Endothelial cell of umbilical vein (primary cell): ENCODE measurements at regions not wholly inside any gene's neighbourhood (a gene's known extent, or its start where the extent isn't known, plus 50 kb on each side); places are given as distances from the start of the nearest gene placed in this dataset.

Experiments used
- BruUV-seq: library from RNA; stranded (reverse); fragments of 400-500 nt; replicated peaks from 2 replicates; lab custom pipeline; 2021; lab: Mats Ljungman, UMichigan
- CTCF ChIA-PET: fragments of 300-600, 350-600 bp; sonication (Branson Sonifier 250); formaldehyde crosslinking; loops from one replicate; lab custom pipeline; 2021; ENCODE audit warnings: antibody characterized with exemption, inconsistent platforms; lab: Charles Lee
- POLR2A ChIA-PET: fragments of 300-600, 350-600 bp; sonication (Branson Sonifier 250); formaldehyde crosslinking; loops from one replicate; lab custom pipeline; 2021; ENCODE audit warnings: antibody characterized with exemption, inconsistent platforms; lab: Charles Lee
- DNase-seq: peaks from one replicate; pipeline ENCODE4 v3.0.0-alpha.2; 2011; ENCODE audit warnings: low read depth, low spot score
- FAIRE-seq: peaks from 2 replicates; lab custom pipeline; 2011; peaks lifted over from hg19 to GRCh38; lab: Jason Lieb, UNC
- H2AFZ ChIP-seq: 2 replicates; pipeline ENCODE4 v1.6.0; 2012; ENCODE audit warnings: low read depth, low read length, control low read depth, inconsistent platforms
- H3K27ac ChIP-seq: 2 replicates; pipeline ENCODE4 v1.5.1; 2011; ENCODE audit warnings: low read depth, mild to moderate bottlenecking, control low read depth, low read length, moderate library complexity; ENCODE audit not compliant: insufficient read depth
- H3K27me3 ChIP-seq, 2 experiments: 2 replicates each; pipeline versions ENCODE4 v1.6.0 to v1.6.1; 2011; ENCODE audit warnings: low read length in 2 of 2, mixed read lengths in 1 of 2; ENCODE audit not compliant: control insufficient read depth in 2 of 2, insufficient read depth in 2 of 2
- H3K36me3 ChIP-seq, 2 experiments: 2 replicates in 1 of 2; 3 replicates in 1 of 2; pipeline ENCODE4 v1.5.1; 2011; ENCODE audit warnings: low read length in 2 of 2, mild to moderate bottlenecking in 1 of 2, moderate library complexity in 1 of 2; ENCODE audit not compliant: control insufficient read depth in 2 of 2, insufficient read depth in 2 of 2; ENCODE audit errors: extremely low read depth in 1 of 2
- H3K4me1 ChIP-seq: 3 replicates; pipeline ENCODE4 v1.5.1; 2011; ENCODE audit warnings: mild to moderate bottlenecking, low read length; ENCODE audit not compliant: control insufficient read depth, insufficient read depth; ENCODE audit errors: extremely low read depth
- H3K4me2 ChIP-seq: 2 replicates; pipeline ENCODE4 v1.6.1; 2011; ENCODE audit warnings: low read length, control low read depth, mixed read lengths; ENCODE audit not compliant: insufficient read depth
- H3K4me3 ChIP-seq, 3 experiments: fragments of 200-600 bp in 1 of 3; sonication (generic), shearing (Covaris generic) in 1 of 3; replicated peaks in 1 of 3; 2 replicates each; pipeline ENCODE4 v1.5.1; 2011 to 2016; ENCODE audit warnings: control low read depth in 3 of 3, low read length in 3 of 3, mild to moderate bottlenecking in 2 of 3, inconsistent platforms in 1 of 3, low read depth in 1 of 3, moderate library complexity in 1 of 3; ENCODE audit not compliant: insufficient read depth in 1 of 3
- H3K79me2 ChIP-seq: 2 replicates; pipeline ENCODE4 v1.6.0; 2012; ENCODE audit warnings: low read length, inconsistent platforms; ENCODE audit not compliant: control insufficient read depth, insufficient read depth
- H3K9ac ChIP-seq: replicated peaks from 2 replicates; pipeline ENCODE3; 2011; ENCODE audit warnings: low read length, control low read depth; ENCODE audit not compliant: insufficient read depth; ENCODE audit errors: extremely low read depth
- H3K9me1 ChIP-seq: replicated peaks from 3 replicates; pipeline ENCODE4 v1.6.0; 2011; ENCODE audit warnings: mild to moderate bottlenecking, low read length; ENCODE audit not compliant: control insufficient read depth, insufficient read depth; ENCODE audit errors: extremely low read depth
- H3K9me3 ChIP-seq: replicated peaks from 2 replicates; pipeline ENCODE4 v1.5.1; 2012; ENCODE audit warnings: low read length, inconsistent platforms; ENCODE audit not compliant: control insufficient read depth, insufficient read depth
- H4K20me1 ChIP-seq: replicated peaks from 2 replicates; pipeline ENCODE3; 2011; ENCODE audit warnings: mild to moderate bottlenecking, low read length; ENCODE audit not compliant: control insufficient read depth, insufficient read depth; ENCODE audit errors: extremely low read depth
- EZH2 ChIP-seq: IDR thresholded peaks from 2 replicates; pipeline ENCODE4 v1.6.1; 2012; ENCODE audit warnings: borderline replicate concordance, low read depth, mild to moderate bottlenecking, moderate library complexity, low read length, inconsistent platforms; ENCODE audit not compliant: severe bottlenecking
- FOS ChIP-seq: IDR thresholded peaks from 2 replicates; pipeline ENCODE4 v1.6.1; 2011; ENCODE audit warnings: mild to moderate bottlenecking, low read length, moderate library complexity, borderline replicate concordance; ENCODE audit not compliant: insufficient read depth
- GATA2 ChIP-seq: IDR thresholded peaks from 2 replicates; pipeline ENCODE4 v1.7.0; 2011; ENCODE audit warnings: low read depth, mild to moderate bottlenecking, moderate library complexity, mixed read lengths, low read length; ENCODE audit not compliant: insufficient read length, insufficient read depth
- JUN ChIP-seq: IDR thresholded peaks from 2 replicates; pipeline ENCODE4 v1.6.1; 2011; ENCODE audit warnings: borderline replicate concordance, low read depth; ENCODE audit not compliant: insufficient read length, insufficient read depth
- MYC ChIP-seq: IDR thresholded peaks from one replicate; pipeline ENCODE4 v1.6.1; 2011; ENCODE audit warnings: mild to moderate bottlenecking, low read depth, low read length
- POLR2A ChIP-seq: IDR thresholded peaks from 2 replicates; pipeline ENCODE4 v1.6.1; 2012; ENCODE audit warnings: low read depth, mild to moderate bottlenecking, control low read depth, low read length
- POLR2AphosphoS5 ChIP-seq: IDR thresholded peaks from 2 replicates; pipeline ENCODE4 v1.6.1; 2012; ENCODE audit warnings: low read depth, mild to moderate bottlenecking, control low read depth, low read length, moderate library complexity; ENCODE audit not compliant: insufficient read depth
- dilution Hi-C: fragments of 300-500 bp; cut with MboI; formaldehyde crosslinking; loops from one replicate; pipeline ENCODE4 v1.15.0; 2019; ENCODE audit warnings: low sequenced_read_pairs; ENCODE audit not compliant: extremely low pct_ligation_motif_present
- intact Hi-C: fragments of 100-400 bp; cut with micrococcal nuclease; formaldehyde crosslinking; loops from one replicate; pipeline ENCODE4 v1.10.0; 2022
- TF ChIP-seq, protein P1 (sequence below), 2 donors: IDR thresholded peaks; 1 replicate in 1 of 2; 2 replicates in 1 of 2; pipeline ENCODE4 v1.5.1; 2011; ENCODE audit warnings: low read length in 2 of 2, mild to moderate bottlenecking in 2 of 2, moderate library complexity in 2 of 2, control low read depth in 1 of 2, inconsistent platforms in 1 of 2, low read depth in 1 of 2; ENCODE audit not compliant: insufficient read depth in 1 of 2; ENCODE audit errors: extremely low read depth in 1 of 2
- TF ChIP-seq, protein P2 (sequence below): IDR thresholded peaks from 2 replicates; pipeline ENCODE4 v1.6.1; 2011; ENCODE audit not compliant: insufficient read depth, insufficient read length

DNA sequence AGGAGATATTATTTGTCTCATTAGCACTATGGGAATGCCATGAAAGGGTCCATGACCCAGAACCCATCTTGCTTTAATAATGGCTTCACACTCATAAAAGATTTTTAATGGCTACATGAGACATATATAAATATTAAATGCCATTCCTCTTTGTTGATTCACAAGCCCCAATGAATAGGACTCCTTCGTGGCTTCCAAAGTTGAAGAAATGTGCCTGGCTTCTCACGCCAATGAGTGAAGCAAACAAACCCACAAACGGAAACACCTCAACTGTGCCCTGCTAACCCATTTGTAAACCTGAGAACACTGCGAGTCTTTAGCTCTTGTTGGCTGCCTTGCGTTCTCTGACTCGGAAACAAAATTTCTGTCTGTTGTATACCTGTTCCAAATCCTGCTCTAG lies 381.7 kb upstream of the DDHD1 start:
- H3K36me3 ChIP-seq = no peaks in the 10 kb centered on the region
- no peak overlapping the region for H3K4me2 ChIP-seq
- H3K27me3 ChIP-seq = no peaks in the 10 kb centered on the region
- H3K9me3 ChIP-seq = no peaks in the 10 kb centered on the region
- CTCF ChIA-PET = interaction anchor here (1.2 kb wide), 1 partner anchor 813 kb away, joined by 7 read pairs; no protein-coding TSS in a partner anchor
- no TSS peak for BruUV-seq
- no peak overlapping the region for H3K9ac ChIP-seq
- POLR2A ChIA-PET = no interaction called here
- FAIRE-seq (no peak), DNase-seq (no peak)
- peaks cover 16% of the 10 kb centered on the region for H3K4me1 ChIP-seq
- intact Hi-C loops = no loop called here
- dilution Hi-C loops = loop anchor here (25.0 kb wide), 1 partner anchor 802 kb away; no protein-coding TSS in a partner anchor
- H3K79me2 ChIP-seq = no peaks in the 10 kb centered on the region
- H3K4me3 ChIP-seq = no peak overlapping the region
- TF ChIP-seq EZH2 (no peak), MYC (no peak), FOS (no peak), POLR2A (no peak), POLR2AphosphoS5 (no peak), JUN (no peak), GATA2 (no peak)
- TF ChIP-seq, protein P1, sequence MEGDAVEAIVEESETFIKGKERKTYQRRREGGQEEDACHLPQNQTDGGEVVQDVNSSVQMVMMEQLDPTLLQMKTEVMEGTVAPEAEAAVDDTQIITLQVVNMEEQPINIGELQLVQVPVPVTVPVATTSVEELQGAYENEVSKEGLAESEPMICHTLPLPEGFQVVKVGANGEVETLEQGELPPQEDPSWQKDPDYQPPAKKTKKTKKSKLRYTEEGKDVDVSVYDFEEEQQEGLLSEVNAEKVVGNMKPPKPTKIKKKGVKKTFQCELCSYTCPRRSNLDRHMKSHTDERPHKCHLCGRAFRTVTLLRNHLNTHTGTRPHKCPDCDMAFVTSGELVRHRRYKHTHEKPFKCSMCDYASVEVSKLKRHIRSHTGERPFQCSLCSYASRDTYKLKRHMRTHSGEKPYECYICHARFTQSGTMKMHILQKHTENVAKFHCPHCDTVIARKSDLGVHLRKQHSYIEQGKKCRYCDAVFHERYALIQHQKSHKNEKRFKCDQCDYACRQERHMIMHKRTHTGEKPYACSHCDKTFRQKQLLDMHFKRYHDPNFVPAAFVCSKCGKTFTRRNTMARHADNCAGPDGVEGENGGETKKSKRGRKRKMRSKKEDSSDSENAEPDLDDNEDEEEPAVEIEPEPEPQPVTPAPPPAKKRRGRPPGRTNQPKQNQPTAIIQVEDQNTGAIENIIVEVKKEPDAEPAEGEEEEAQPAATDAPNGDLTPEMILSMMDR (IDR thresholded peaks at IDR 0.05; ENCODE audit: extremely low read depth in 1 of 2, insufficient read depth in 1 of 2, low read depth in 1 of 2, low read length in 2 of 2) = no peak
- TF ChIP-seq, protein P2, sequence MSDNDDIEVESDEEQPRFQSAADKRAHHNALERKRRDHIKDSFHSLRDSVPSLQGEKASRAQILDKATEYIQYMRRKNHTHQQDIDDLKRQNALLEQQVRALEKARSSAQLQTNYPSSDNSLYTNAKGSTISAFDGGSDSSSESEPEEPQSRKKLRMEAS = no peak
- H3K27ac ChIP-seq = no peak overlapping the region
- H3K9me1 ChIP-seq = no peaks in the 10 kb centered on the region
- no peak overlapping the region for H2AFZ ChIP-seq
- H4K20me1 ChIP-seq = no peaks in the 10 kb centered on the region
